NCI-H128 (cell line): ENCODE measurements at regions not wholly inside any gene's neighbourhood (a gene's known extent, or its start where the extent isn't known, plus 50 kb on each side); places are given as distances from the start of the nearest gene placed in this dataset.

Experiments
- DNase-seq: peaks from one replicate; lab custom pipeline; 2025; ENCODE audit not compliant: unreplicated experiment; lab: John Stamatoyannopoulos, UW

DNA sequence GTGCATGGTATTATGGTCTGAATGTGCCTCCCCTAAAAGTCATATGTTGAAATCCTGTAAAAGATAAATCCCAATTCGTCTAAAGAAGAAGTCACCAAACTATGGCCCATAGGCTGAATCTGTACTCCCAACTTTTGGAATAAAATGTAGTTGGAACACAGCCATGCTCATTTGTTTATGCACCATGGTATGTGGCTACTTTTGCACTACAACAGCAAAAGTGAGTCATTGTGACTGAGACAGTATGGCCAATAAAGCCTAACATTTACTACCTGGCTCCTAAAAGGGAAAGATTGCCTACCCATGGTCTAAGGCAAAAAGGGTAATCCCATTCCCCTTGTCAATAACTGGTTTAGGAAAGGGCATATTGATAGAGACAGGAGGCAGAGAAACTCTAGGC lies 101.8 kb downstream of the LRIG3 start:
- no peak for DNase-seq

DNA sequence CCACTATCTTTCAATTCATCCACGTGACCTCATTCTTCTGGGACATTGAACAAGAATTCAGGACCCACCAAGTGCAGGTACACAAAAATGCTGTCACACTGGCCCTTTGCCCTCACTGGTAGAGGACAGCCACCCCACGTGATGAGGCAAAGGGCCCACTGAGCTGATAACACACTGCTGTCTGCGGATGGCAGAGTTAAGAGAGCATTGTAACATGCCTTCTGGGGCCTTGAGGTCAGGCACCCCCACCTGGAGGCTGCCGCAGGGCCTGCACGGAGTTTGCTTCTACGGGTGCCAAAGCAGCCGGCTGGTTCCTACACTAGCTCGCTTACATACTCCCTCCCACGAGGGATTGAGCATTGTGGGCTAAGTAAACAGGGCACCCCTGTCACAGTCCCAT lies 101.0 kb downstream of the LRIG3 start:
- no peak for DNase-seq

GRCh38 chr12:58819985-58820384 lies 100.3 kb downstream of the LRIG3 start:
- no peak for DNase-seq
